Activated CD4-positive, alpha-beta T cell treated with anti-CD3 and anti-CD28 coated beads, Interleukin-2, amount 10 ng/mL, durations not matched to agents 7 days and 5 days (primary cell): ENCODE measurements at regions not wholly inside any gene's neighbourhood (a gene's known extent, or its start where the extent isn't known, plus 50 kb on each side); places are given as distances from the start of the nearest gene placed in this dataset.
"Not testable (repeated sequence)": the region's sequence is repeated elsewhere in the genome, so short reads cannot be mapped to it uniquely, and the experiment has no call there.

Source experiments
- CTCF ChIA-PET: fragments of 350-600 bp; sonication (Branson Sonifier 250); formaldehyde crosslinking; loops from one replicate; lab custom pipeline; 2021; ENCODE audit warnings: antibody characterized with exemption; lab: Charles Lee
- POLR2A ChIA-PET: fragments of 350-600 bp; sonication (Branson Sonifier 250); formaldehyde crosslinking; loops from one replicate; lab custom pipeline; 2021; ENCODE audit warnings: antibody characterized with exemption; lab: Charles Lee
- DNase-seq: peaks from one replicate; pipeline ENCODE4 v3.0.0-alpha.2; 2020
- H3K27ac Mint-ChIP-seq: one replicate; pipeline ENCODE4 v1.8.0; 2021; ENCODE audit warnings: mild to moderate bottlenecking, moderate library complexity, mixed read lengths
- H3K27me3 Mint-ChIP-seq: one replicate; pipeline ENCODE4 v1.8.0; 2021; ENCODE audit warnings: mixed read lengths
- H3K36me3 Mint-ChIP-seq: one replicate; pipeline ENCODE4 v1.8.0; 2021; ENCODE audit warnings: low read depth, mixed read lengths
- H3K4me1 Mint-ChIP-seq: one replicate; pipeline ENCODE4 v1.8.0; 2021; ENCODE audit warnings: mixed read lengths
- H3K4me3 Mint-ChIP-seq: one replicate; pipeline ENCODE4 v1.8.0; 2021; ENCODE audit warnings: mild to moderate bottlenecking, moderate library complexity, mixed read lengths
- H3K9me3 Mint-ChIP-seq: one replicate; pipeline ENCODE4 v1.8.0; 2021; ENCODE audit warnings: mixed read lengths

DNA sequence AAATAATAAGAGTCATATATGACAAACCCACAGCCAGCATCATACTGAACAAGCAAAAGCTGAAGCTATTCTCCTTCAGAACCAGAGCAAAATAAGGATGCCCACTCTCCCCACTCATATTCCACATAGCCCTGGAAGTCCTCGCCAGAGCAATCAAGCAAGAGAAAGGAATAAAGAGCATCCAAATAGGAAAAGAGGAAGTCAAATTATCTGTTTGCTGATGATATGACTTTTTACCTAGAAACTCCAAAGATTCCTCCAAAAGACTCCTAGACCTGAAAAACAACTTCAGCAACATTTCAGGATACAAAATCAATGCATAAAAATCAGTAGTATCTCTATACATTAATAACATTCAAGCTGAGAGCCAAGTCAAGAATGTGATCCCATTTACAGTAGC, 217.5 kb downstream of the ABCC12 start:
- Mint-ChIP-seq H3K27me3 (no peaks in the 10 kb centered on the region), H3K27ac (no peak overlapping the region), H3K9me3 (no peaks in the 10 kb centered on the region), H3K36me3 (no peaks in the 10 kb centered on the region), H3K4me3 (no peak overlapping the region), H3K4me1 (no peaks in the 10 kb centered on the region)
- ChIA-PET CTCF (no interaction called here), POLR2A (no interaction called here)
- DNase-seq = no peak

- Mint-ChIP-seq H3K4me3 (no peak overlapping the region), H3K27ac (no peak overlapping the region), H3K9me3 (no peaks in the 10 kb centered on the region), H3K27me3 (no peaks in the 10 kb centered on the region), H3K36me3 (no peaks in the 10 kb centered on the region), H3K4me1 (no peaks in the 10 kb centered on the region)
- ChIA-PET POLR2A (no interaction called here), CTCF (no interaction called here)
- no peak for DNase-seq
Measured at GRCh38 chr16:47928008-47928407, 227.8 kb downstream of the ABCC12 start.

- no peaks in the 10 kb centered on the region for H3K9me3 Mint-ChIP-seq
- POLR2A ChIA-PET = no interaction called here
- DNase-seq = no peak
- H3K27ac Mint-ChIP-seq = no peak overlapping the region
- no peak overlapping the region for H3K4me3 Mint-ChIP-seq
- H3K4me1 Mint-ChIP-seq = no peaks in the 10 kb centered on the region
- no peaks in the 10 kb centered on the region for H3K36me3 Mint-ChIP-seq
- CTCF ChIA-PET = no interaction called here
- no peaks in the 10 kb centered on the region for H3K27me3 Mint-ChIP-seq
Measured at GRCh38 chr16:47927330-47927729, 228.5 kb downstream of the ABCC12 start.

DNA sequence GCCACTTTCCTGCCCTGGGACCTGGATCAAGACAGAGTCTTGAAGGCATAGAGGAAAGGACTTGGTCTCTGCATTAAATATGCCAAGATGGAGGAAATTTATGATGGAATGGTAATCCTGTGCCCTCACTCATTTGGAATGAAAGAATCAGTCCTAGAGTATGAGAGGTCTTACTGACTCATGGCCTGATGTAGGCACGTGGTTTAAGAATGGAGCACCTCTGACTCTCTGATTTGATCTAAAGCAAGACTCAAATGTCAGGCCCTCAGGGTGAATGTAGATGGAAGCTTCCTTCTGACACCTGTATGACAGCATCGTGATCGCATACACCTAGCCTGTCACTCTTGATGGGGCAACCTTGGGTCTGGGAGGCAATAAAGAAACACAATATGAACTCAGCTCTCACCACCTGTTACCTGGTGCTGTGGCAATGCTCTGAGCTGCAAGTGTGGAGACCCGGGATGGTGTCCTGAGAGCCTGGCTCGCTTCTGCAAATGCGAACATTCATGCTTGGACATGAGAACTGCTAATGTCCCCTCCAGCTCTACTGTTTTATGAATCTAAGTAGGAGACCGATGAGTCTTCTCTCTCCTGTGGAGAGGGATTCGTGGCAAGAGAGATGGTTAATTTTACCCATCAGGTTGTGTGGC, 229.9 kb downstream of the ABCC12 start:
- Mint-ChIP-seq H3K27ac (no peak overlapping the region), H3K4me1 (no peaks in the 10 kb centered on the region), H3K36me3 (no peaks in the 10 kb centered on the region), H3K4me3 (no peak overlapping the region), H3K27me3 (no peaks in the 10 kb centered on the region), H3K9me3 (no peaks in the 10 kb centered on the region)
- CTCF ChIA-PET = interaction anchor here (0.6 kb wide), 1 partner anchor 58 kb away, joined by 3 read pairs; no protein-coding TSS in a partner anchor
- POLR2A ChIA-PET = no interaction called here
- DNase-seq = no peak

GRCh38 chr16:47924950-47925349, 230.8 kb downstream of the ABCC12 start:
- Mint-ChIP-seq H3K9me3 (no peaks in the 10 kb centered on the region), H3K36me3 (no peaks in the 10 kb centered on the region), H3K27ac (no peak overlapping the region), H3K27me3 (peaks cover 2% of the 10 kb centered on the region), H3K4me3 (no peak overlapping the region), H3K4me1 (no peaks in the 10 kb centered on the region)
- POLR2A ChIA-PET = no interaction called here
- no peak for DNase-seq
- CTCF ChIA-PET = no interaction called here

DNA sequence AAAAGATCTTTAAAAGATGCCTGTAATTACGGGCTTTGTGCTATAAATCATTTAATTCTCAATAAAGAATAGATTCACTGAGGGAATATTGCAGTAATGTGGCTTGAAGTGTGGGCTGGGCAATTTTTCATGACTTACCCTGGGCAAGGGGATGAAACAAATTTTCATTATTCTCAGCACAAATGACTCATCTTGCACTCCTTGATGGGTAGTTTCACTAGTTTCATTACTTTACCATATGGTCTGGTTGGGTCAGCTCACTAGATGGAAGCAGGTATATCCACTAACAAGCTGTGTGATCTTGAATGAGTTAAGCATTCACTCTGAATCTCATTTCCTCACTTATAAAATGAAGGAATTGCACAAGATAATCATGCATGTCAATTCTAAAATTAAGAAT, 234.3 kb downstream of the ABCC12 start:
- Mint-ChIP-seq H3K27ac (no peak overlapping the region), H3K4me3 (no peak overlapping the region)
- CTCF ChIA-PET = no interaction called here

DNA sequence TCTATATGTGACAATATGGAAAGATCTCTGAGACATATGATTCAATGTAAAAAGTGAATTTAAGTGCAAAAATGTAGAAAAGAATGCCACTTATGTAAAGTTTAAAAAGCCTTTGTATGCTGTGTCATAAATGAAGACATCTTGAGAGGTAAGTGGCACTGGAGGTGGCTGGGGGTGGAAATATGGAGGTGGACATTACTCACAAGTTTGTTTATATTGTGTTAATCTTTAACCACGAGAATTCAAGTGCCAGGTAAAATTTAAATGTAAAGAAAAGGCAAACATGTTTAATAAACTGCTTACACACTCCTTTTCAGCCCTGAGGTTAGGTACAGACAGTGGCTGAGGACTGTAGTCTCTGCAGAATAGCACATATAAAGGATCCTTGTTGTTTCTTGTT, 235.1 kb downstream of the ABCC12 start:
- ChIA-PET CTCF (no interaction called here), POLR2A (no interaction called here)
- H3K4me1 Mint-ChIP-seq = no peaks in the 10 kb centered on the region
- H3K27ac Mint-ChIP-seq = no peak overlapping the region
- no peaks in the 10 kb centered on the region for H3K9me3 Mint-ChIP-seq
- peaks cover 6% of the 10 kb centered on the region for H3K27me3 Mint-ChIP-seq
- H3K4me3 Mint-ChIP-seq = no peak overlapping the region
- H3K36me3 Mint-ChIP-seq = no peaks in the 10 kb centered on the region
- no peak for DNase-seq

More for the DNA sequence above, 234.3 kb downstream of the ABCC12 start:
- Mint-ChIP-seq H3K36me3 (no peaks in the 10 kb centered on the region), H3K9me3 (no peaks in the 10 kb centered on the region), H3K4me1 (no peaks in the 10 kb centered on the region), H3K27me3 (peaks cover 6% of the 10 kb centered on the region)
- DNase-seq = no peak
- POLR2A ChIA-PET = no interaction called here

- peaks cover 6% of the 10 kb centered on the region for H3K27me3 Mint-ChIP-seq
- no peak for DNase-seq
- ChIA-PET POLR2A (no interaction called here), CTCF (no interaction called here)
- no peaks in the 10 kb centered on the region for H3K9me3 Mint-ChIP-seq
- no peaks in the 10 kb centered on the region for H3K36me3 Mint-ChIP-seq
- H3K4me3 Mint-ChIP-seq = no peak overlapping the region
- no peaks in the 10 kb centered on the region for H3K4me1 Mint-ChIP-seq
- H3K27ac Mint-ChIP-seq = no peak overlapping the region
Measured at GRCh38 chr16:47917118-47917517, 238.7 kb downstream of the ABCC12 start.

DNA sequence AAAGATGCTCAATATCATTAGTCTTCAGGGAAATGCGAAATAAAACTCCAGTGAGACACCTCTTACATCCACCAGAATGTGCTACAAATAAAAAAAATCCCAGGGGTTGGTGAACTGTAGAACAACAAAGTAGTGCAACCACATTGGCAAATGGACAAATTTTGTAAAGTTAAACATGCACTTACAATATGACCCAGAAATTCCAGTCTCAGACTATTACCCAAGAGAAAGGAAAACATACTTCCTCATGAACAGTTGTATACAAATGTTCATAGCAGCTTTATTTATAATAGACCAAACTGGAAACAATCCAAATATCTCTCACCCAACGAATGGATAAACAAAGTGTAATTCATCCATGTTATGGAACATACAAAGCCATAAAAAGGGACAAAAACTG, 239.5 kb downstream of the ABCC12 start:
- DNase-seq = no peak
- Mint-ChIP-seq H3K36me3 (no peaks in the 10 kb centered on the region), H3K27ac (no peak overlapping the region), H3K4me1 (no peaks in the 10 kb centered on the region), H3K9me3 (no peaks in the 10 kb centered on the region), H3K4me3 (no peak overlapping the region), H3K27me3 (peaks cover 6% of the 10 kb centered on the region)
- CTCF ChIA-PET = no interaction called here
- POLR2A ChIA-PET = no interaction called here

- no peak overlapping the region for H3K27ac Mint-ChIP-seq
- POLR2A ChIA-PET = no interaction called here
- H3K27me3 Mint-ChIP-seq = no peaks in the 10 kb centered on the region
- no peaks in the 10 kb centered on the region for H3K9me3 Mint-ChIP-seq
- H3K36me3 Mint-ChIP-seq = no peaks in the 10 kb centered on the region
- H3K4me1 Mint-ChIP-seq = no peaks in the 10 kb centered on the region
- no peak for DNase-seq
- CTCF ChIA-PET = no interaction called here
- H3K4me3 Mint-ChIP-seq = no peak overlapping the region
Measured at GRCh38 chr16:47907109-47907508, 248.7 kb downstream of the ABCC12 start.

- H3K4me1 Mint-ChIP-seq = no peaks in the 10 kb centered on the region
- ChIA-PET POLR2A (no interaction called here), CTCF (no interaction called here)
- no peaks in the 10 kb centered on the region for H3K27me3 Mint-ChIP-seq
- DNase-seq = no peak
- no peaks in the 10 kb centered on the region for H3K9me3 Mint-ChIP-seq
- no peaks in the 10 kb centered on the region for H3K36me3 Mint-ChIP-seq
- H3K27ac Mint-ChIP-seq = no peak overlapping the region
- no peak overlapping the region for H3K4me3 Mint-ChIP-seq
Measured at GRCh38 chr16:47905771-47906170, 250.0 kb downstream of the ABCC12 start.

GRCh38 chr16:47904691-47905090, 251.1 kb downstream of the ABCC12 start:
- no peaks in the 10 kb centered on the region for H3K36me3 Mint-ChIP-seq
- no peaks in the 10 kb centered on the region for H3K27me3 Mint-ChIP-seq
- H3K9me3 Mint-ChIP-seq = no peaks in the 10 kb centered on the region
- DNase-seq = no peak
- H3K27ac Mint-ChIP-seq = no peak overlapping the region
- CTCF ChIA-PET = no interaction called here
- POLR2A ChIA-PET = no interaction called here
- H3K4me3 Mint-ChIP-seq = no peak overlapping the region
- no peaks in the 10 kb centered on the region for H3K4me1 Mint-ChIP-seq

DNA sequence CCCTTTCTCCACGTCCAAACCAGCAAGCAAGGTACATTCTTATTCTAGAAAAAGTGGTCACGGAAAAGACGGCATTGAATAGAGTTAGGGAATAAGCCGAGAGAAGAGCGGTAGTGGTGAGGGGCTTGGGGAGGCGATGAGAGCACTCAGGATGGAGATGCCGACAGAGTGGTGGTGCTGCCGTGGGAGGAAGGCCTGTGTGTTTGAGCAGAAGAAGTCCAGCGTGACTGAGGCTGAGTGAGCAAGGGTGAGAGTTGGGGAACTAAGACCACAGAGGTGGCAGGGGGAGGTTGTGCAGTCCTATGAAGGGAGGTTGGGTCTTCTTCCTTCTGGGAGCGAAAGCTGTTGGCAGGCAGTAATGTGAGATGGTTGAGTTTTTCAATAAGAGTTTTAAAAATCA, 252.3 kb downstream of the ABCC12 start:
- H3K4me1 Mint-ChIP-seq = no peaks in the 10 kb centered on the region
- no peaks in the 10 kb centered on the region for H3K9me3 Mint-ChIP-seq
- ChIA-PET POLR2A (no interaction called here), CTCF (no interaction called here)
- no peak overlapping the region for H3K4me3 Mint-ChIP-seq
- no peaks in the 10 kb centered on the region for H3K36me3 Mint-ChIP-seq
- DNase-seq = no peak
- no peak overlapping the region for H3K27ac Mint-ChIP-seq
- no peaks in the 10 kb centered on the region for H3K27me3 Mint-ChIP-seq

GRCh38 chr16:47897105-47897504, 258.7 kb downstream of the ABCC12 start:
- POLR2A ChIA-PET = not testable (repeated sequence)

More at GRCh38 chr16:47897105-47897504, 258.7 kb downstream of the ABCC12 start:
- H3K36me3 Mint-ChIP-seq, H3K27ac Mint-ChIP-seq, H3K4me3 Mint-ChIP-seq, H3K27me3 Mint-ChIP-seq, H3K4me1 Mint-ChIP-seq, H3K9me3 Mint-ChIP-seq, DNase-seq, CTCF ChIA-PET: not testable (repeated sequence)
